NCI-H2196 (cell line): ENCODE measurements at regions not wholly inside any gene's neighbourhood (a gene's known extent, or its start where the extent isn't known, plus 50 kb on each side); places are given as distances from the start of the nearest gene placed in this dataset.

Experiments used
- DNase-seq: peaks from one replicate; lab custom pipeline; 2025; ENCODE audit not compliant: unreplicated experiment; lab: John Stamatoyannopoulos, UW

- DNase-seq, result peak; percentile 33
These were observed 163.4 kb upstream of the NCAM1 start for GRCh38 chr11:112797648-112798293.

DNA sequence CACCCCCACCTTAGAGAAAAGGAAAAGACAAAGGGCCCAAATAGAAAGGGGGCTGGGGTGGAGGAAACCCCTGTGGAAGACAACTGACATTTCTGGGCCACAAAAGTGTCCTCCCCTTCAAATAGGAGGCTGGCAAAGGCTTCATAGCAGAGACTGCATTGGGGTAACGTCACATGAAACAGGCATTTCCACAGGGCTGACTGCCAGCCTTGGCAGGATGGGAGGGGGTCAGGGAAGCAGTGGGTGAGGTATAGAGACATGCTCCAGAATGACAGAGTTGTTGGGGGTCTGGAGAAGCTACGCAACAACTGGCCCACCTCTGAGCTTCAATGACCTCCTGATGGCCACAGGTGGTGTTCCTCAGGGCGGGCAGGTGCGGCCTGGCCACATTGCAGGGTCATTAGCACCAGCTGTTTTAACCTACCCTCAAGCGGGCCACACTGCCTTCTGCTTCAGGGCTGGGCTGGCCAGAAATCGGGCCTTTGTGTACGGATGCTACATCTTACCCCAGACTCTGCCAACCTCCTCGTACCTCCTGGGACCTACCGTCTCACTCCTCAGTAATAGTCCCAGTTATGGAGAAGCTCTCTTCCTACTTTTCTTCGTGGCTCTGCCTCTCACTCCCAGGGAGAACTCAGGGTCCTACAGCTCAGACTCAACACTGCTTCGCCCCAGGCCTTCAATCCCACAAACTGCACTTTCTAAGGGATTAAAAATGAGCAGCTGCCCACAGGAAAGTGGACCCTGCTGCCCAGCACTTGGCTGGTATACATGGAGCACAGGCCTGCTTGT is 160.0 kb upstream of the NCAM1 start:
- no peak for DNase-seq

GRCh38 chr11:112801817-112802088 is 159.5 kb upstream of the NCAM1 start:
- DNase-seq, result no peak

- DNase-seq, result peak; percentile 33
These were observed 155.6 kb upstream of the NCAM1 start for GRCh38 chr11:112805658-112806057.

GRCh38 chr11:112806256-112806655 is 155.0 kb upstream of the NCAM1 start:
- DNase-seq, result no peak

DNA sequence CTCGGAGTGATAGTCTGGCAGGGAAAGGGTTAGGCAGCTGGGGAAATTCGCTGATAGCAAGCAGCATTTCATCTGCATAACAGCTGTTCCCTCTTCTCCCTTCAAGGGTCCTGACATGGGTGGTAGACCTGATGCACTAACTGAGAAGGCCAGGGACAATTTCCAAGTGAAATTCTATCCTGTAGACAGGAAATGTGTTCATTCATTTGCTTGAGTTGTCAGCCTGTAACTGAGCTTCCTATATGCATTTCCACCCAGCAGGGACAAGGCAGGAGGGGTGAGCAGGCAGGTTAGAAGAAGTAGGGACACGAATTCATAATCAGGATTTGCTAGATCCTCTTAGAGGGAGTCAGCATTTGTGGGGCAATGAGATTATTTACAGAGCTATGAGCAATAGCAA is 154.3 kb upstream of the NCAM1 start:
- DNase-seq, result no peak

DNA sequence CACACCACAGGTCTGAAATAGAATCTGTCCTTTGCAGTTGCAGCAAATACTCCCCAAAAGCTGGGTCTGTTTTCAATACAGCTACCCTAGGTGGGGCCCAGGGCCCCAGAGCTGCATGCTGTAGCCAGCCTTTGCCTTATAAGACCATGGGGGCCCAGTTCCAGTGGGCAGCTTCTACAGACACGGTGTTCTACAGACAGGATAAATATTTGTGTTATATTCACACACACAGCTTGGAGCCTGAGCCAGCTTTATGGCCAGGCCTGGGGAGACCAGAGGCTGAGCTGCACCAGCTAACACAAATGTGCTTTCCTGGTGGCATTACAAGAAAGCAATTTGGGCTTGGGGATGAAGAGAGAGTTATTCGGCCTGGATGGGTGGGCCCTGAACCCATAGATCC is 151.8 kb upstream of the NCAM1 start:
- DNase-seq, result no peak

- DNase-seq, result no peak
These were observed 150.3 kb upstream of the NCAM1 start for GRCh38 chr11:112810951-112811350.

DNA sequence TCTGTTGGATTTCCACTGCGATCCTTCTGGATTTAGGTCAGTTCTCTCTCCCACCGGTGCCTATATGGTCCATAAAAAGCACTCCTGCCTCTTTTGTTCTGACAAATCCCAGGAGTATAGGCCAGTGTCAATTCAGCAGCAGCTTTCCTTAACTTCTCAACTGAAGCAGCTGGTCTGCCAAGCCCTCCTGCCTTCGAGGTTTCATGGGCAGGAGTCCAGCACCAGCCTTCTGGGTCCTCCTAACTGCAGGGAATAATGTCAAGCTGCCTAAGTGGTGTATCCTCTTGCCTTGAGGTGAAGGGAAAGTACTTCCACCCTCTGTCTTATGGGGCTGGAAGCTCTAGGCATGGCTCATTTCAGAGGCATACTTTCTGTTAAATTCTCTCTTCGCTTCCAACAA is 149.4 kb upstream of the NCAM1 start:
- no peak for DNase-seq

DNA sequence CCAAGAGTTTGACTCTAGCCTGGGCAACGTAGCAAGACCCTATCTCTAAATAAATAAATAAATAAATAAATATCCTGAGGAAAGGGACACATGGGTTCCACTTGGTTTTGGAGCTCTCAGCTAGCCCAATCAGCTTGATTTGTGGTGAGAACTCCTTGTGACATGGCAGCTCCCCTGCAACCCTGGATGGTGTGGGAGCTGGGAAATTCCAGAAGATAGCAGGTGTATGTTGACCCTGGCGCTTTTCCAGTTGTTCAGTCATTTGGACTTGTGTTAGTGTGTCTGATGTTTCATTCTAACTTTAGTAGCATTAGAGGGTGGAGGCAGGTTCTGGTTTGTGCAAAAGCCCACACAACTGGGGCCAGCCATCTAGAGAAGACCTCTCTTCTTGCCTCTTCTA is 148.5 kb upstream of the NCAM1 start:
- no peak for DNase-seq

DNA sequence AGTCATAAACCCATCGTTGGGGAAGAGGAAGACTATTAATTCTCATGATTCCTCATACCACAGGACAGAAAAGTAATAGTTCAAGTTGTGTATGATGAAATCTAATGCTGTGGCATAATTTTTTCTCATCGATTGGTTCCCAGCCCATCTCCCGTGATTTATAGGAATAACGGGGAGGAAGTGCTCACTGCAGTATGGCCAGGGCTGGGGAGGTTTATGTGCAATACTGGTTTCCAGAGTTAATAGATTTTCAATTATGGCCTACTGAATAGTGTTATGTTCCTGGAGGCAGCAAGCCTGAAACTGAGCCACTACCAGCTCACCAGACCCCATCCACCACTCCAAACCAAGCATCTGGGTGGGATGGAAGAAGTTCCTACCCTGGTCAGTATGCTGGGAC is 147.1 kb upstream of the NCAM1 start:
- DNase-seq, result no peak

- no peak for DNase-seq
These were observed 143.8 kb upstream of the NCAM1 start for GRCh38 chr11:112817376-112817775.

DNA sequence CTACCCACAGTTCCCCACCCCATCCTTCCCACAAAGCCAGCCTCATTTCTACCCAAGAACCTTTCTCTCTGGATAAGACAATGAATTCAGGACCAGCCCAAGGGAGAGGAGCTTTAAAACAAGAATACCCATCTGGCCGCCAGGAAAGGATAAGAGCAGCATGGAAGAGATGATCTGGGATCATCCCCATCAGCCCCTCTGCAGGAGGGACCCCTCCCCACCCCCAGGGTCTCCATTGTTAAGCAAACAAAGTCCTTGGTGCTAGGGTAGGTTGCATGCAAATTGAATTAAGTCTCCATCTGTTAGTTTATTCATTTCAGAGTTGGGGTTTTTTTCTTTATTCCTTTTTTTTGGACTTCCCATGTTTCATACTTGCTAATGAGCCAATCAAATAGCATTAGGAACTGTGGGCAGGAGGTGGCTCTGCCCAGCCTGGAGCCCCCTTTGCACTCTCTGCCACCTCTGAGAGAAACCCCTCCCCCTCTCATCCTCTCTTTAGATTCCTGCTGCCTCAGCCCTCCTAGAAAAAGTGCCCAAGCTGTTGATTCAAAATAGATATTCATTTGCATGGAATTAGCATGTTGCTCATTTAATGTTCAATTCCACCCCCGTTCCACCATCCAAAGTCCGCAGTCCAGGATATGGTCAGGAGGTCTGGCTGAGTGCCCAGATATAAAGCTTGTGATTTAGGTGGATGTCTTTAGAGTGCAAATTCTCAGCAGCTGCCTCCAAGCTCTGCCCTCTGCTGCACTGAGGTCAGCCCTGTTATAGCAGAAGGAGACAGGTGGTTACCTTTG is 138.5 kb upstream of the NCAM1 start:
- peak; percentile 68 for DNase-seq

DNA sequence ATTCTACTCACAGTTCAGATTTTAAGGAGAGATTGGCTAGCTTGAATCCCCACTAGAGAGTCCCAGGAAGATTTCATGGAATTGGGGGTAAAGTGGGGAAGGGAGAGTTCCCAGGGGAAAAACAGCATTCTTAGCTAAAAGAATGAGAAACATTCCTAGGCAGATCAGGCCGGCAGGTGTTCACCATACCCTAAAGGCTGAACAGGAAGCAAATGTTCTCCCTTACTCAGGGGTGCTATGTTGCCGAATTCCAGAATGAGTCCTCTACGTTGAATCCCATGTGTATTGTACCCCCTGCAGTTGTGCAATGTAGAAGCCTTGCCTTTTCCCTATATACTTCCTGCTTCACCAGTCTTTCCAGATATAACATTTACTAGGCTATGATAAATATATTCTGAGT is 135.2 kb upstream of the NCAM1 start:
- DNase-seq, result no peak

DNA sequence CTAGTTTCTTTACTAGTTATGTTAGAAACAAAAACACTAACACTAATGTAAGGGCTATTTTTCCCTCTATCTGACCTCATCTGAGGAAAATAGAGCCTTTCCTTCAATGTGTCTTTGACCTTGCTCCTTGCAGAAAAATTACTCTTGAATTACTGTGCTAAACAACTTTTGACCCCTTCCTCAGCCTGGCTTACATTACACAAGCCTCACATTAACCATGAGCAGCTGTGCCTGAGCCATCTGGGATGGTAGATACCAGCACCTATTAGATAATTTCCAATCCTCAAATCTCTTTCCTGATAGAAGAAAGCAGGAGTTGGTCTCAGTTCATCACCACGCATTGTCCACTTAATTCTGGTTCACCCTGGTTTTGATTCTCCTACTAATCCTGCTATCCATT is 134.4 kb upstream of the NCAM1 start:
- no peak for DNase-seq

GRCh38 chr11:112828421-112828820 is 132.8 kb upstream of the NCAM1 start:
- no peak for DNase-seq

DNA sequence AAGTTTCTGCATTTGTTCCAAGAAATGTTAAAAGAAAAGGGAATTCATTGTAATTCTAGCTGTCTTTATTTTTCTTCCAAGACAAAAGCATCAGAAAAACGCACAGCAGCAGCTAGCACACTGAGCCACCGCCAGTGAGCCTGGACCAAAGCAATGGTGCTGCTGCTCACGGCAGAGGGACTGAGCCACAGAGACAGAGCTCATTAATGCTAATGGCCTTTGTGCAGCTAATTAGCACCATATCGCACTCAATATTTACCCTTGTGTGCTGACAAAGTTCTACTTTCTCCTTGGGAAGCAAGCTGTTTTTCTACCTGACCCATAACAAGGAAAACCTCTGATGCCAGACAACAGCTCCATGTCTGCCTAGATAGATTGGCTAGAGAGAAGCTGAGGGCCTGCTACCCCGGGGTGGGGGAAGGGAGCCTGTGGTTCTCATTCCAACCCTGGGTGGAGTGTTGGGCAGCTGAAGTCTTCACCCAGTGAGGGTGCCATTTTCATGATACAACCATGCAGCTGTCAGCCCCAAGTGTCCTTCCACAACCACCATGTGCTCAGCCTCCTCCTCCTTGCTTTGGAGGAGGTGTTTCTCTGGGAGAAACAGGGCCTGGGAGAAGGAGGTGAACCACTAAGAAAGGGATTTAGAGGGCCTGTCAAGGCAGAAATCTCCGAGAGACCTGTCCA is 131.1 kb upstream of the NCAM1 start:
- DNase-seq, result no peak

GRCh38 chr11:112831041-112831440 is 130.2 kb upstream of the NCAM1 start:
- DNase-seq, result no peak

GRCh38 chr11:112831969-112832766 is 129.1 kb upstream of the NCAM1 start:
- DNase-seq, result no peak

DNA sequence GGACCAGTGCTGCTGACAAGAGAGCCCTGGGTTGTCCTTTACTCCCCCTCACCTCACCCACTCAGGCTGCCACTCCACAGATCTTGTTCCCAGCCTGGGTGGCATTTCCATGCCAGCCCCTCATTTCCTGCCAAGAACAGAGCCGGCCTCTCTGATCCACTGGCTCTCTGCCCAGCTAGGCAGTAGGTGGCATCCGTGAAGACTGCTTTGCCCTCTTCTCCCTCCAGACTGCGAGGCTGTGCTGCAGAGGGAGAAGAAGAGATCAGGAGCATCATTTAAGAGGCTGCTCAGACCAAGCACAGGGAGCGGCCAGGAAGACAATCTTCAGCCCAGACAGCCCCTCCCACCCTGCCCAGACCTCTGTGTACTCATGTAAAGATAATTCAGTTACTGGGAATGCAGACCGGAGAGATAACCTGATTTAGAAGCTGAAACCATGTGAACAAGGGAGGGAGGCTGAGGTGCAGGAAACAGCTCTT is 126.9 kb upstream of the NCAM1 start:
- peak; percentile 76 for DNase-seq
